GM23338 (cell line): ENCODE measurements at regions not wholly inside any gene's neighbourhood (a gene's known extent, or its start where the extent isn't known, plus 50 kb on each side); places are given as distances from the start of the nearest gene placed in this dataset.

Source experiments
- EZH2phosphoT487 ChIP-seq: fragments of 200-600 bp; sonication (generic); IDR thresholded peaks from one replicate; pipeline ENCODE4 v1.8.1; 2018; ENCODE audit warnings: antibody characterized with exemption; ENCODE audit not compliant: unreplicated experiment
- ZNF114 ChIP-seq: fragments of 250-450 bp; sonication (Bioruptor Pico); IDR thresholded peaks from 2 replicates; pipeline ENCODE4 v1.5.0; 2020; ENCODE audit warnings: mild to moderate bottlenecking, moderate library complexity

- TF ChIP-seq ZNF114 (CRISPR knock-in tag) (no peak), EZH2phosphoT487 (no peak)
These were observed 81.8 kb upstream of the RBPJ start for GRCh38 chr4:26238778-26239679.
